Cerebellar nuclear complex (tissue), 1 donor: ENCODE measurements at regions not wholly inside any gene's neighbourhood (a gene's known extent, or its start where the extent isn't known, plus 50 kb on each side); places are given as distances from the start of the nearest gene placed in this dataset.
"Not testable (repeated sequence)": the region's sequence is repeated elsewhere in the genome, so short reads cannot be mapped to it uniquely, and the experiment has no call there.

Experiments
- DNase-seq, 2 experiments: peaks; one replicate each; lab custom pipeline; 2025; lab: John Stamatoyannopoulos, UW

DNA sequence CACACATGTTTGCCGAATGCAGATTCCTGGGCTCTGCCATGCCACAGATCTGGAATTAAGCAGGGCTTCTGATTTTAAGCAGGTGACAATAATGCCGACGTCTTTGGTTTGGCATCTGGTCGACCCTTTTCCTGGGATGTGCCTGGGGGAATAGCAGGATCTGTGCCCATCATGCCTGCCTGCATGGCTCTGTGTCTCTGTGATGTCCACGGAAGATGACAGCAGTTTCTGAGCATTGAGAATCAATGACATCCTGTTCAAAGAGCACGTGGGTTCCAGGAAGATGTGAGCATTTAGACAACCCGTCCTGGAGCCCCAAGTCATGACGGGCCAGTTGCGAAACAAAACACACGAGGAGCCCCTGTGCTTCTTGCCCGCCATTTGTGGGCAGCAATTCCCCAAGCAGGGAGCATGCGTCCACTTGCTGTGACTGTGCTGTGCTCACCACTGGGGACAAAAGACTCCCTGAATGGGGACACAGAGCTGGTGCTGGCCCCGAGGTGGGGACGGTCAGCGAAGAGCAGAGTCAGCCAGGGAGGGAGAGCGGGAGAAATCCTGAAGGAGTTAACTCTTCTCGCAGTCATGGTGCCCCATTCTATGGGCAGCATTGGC, 110.1 kb downstream of the ERMARD start:
- no peak for DNase-seq

DNA sequence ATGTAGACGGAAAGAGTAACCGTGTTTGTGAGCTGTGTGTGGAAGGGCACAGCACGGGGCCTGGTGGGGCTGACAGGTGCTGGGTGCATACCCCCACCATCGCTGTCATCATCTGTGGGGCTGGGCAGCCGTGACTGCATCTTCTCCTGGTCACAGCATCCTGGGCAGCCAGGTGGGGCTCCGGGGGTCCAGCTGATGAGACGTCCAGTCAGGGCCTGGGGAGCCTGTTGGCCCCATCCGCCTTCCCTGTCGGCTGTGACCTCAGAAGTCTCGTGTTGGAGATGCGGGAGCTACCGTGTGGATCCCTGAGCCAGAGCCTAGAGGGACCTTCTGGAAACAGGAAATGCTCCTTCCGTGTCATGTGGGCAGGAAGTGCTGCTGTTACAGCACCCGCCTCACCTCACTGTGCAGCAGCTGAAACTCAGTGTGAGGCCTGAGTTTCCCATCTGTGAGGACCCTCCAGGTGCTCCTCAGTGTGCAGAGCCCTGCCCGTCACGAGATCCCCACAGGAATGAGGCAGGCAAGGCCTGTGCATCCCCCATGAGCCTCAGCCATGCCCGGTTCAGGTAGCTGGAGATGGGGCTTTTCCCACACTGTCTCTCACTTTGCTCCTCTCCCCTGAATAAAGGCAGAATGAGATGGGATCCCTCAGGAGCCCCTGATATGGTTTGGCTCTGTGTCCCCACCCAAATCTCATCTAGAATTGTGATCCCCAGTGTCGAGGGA, 108.7 kb downstream of the ERMARD start:
- no peak for DNase-seq

DNA sequence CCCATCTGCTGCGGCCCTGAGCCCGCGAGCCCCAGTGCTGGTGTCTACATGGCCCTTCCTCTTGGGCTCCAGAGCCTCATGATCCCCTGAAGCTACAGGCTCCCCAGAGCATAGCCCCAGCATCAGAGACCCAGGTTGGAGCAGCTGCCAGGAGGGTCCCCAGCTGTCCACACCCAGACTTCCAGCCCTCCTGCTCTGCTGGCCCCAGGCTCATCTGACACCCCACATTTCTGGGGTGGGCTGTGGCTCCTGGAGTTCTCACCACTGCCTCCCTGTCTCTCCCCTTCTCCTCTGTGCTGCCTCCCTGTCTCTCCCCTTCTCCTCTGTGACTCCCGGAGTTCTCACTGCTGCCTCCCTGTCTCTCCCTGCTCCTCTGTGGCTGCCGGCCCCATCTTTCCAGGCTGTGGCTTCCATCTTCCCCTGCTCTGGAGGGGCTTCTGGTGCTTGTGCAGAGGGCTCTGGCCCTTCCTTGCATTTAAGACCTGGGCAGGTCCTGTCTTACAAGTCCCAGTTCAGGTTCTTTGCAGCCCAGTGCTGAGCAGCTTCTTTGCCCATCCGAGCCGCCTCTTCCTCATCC, 108.1 kb downstream of the ERMARD start:
- DNase-seq = no peak

DNA sequence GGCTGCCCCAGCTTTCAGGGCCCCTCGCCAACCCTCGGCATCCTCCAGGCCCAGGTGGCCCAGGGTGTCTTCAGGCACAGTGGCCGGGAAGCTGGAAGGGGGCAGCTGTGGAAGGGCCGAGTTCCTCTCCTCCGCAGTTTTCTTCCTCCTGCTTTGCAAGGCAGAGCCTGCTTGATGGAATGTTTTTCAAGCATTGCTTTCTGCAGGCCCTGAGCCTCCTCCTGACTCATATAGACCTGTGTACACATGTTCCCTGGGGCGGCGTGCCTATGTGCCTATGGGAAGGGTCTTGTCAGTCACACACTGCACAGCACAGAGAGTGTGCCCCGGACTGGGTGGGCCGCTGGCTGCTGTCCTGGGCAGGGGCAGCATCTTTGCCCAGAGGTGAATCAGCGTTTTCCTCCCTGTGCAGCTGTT, 107.5 kb downstream of the ERMARD start:
- no peak for DNase-seq

DNA sequence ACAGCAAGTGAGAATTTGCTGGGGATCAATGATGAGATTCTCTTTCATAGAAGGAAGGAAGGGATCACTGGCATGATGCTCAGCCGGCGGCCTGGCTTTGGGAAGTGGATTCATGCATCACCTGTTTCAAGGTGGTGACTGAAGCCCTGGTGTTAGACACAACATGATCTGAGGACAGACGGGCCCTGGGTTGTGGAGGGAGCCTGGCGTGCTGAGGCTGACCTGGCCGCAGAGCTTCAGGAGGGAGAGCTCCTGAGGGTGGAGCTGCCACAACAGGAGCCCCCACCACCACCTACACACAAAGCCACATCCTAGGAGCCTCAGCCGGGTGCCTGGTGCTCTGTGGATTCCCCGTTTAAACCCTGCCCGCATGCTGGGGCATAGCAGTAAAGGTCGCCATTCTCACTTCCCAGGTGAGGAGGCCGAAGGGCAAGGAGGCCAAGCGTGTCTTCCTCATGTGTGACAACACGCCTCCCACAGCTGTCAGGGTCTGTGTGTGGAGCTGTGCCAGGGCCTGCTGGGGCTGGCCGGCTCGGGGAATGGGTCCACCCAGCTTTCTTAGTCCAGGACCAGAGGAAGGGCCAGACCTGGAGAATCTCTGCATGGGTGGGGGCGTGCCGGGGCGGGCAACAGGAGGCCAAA, 107.0 kb downstream of the ERMARD start:
- DNase-seq = no peak

DNA sequence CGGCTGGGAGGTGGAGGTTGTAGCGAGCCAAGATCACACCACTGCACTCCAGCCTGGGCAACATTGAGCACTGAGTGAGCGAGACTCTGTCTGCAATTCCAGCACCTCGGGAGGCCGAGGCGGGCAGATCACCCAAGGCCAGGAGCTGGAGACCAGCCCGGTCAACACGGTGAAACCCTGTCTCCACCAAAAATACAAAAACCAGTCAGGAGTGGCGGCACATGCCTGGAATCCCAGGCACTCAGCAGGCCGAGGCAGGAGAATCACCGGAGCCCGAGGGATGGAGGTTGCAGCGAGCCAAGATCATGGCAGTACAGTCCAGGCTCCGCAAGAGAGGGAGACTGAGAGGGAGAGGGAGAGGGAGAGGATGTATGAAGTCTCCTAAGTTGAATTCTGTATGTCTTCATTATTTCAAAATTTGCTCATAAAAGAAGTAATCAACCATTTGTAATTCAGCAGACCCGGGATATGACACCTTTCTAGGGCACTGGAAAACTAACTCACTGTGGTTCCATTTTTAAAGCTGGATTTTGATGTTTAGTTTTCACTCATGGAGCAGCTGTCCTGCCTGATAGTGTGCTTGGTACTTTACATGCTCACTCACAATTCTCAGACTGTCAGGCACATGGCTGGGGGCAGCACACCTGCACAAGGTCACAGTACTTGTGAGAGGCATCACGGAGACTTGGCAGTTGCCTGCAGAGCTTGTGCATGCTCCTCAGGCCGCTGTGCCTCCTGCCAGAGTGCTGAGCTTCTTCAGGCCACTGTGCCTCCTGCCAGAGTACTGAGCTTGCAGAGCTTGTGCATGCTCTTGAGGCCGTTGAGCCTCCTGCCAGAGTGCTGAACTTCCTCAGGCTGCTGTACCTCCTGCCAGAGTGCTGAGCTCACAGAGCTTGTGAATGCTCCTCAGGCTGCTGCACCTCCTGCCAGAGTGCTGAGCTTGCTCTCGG, 106.2 kb downstream of the ERMARD start:
- no peak for DNase-seq

DNA sequence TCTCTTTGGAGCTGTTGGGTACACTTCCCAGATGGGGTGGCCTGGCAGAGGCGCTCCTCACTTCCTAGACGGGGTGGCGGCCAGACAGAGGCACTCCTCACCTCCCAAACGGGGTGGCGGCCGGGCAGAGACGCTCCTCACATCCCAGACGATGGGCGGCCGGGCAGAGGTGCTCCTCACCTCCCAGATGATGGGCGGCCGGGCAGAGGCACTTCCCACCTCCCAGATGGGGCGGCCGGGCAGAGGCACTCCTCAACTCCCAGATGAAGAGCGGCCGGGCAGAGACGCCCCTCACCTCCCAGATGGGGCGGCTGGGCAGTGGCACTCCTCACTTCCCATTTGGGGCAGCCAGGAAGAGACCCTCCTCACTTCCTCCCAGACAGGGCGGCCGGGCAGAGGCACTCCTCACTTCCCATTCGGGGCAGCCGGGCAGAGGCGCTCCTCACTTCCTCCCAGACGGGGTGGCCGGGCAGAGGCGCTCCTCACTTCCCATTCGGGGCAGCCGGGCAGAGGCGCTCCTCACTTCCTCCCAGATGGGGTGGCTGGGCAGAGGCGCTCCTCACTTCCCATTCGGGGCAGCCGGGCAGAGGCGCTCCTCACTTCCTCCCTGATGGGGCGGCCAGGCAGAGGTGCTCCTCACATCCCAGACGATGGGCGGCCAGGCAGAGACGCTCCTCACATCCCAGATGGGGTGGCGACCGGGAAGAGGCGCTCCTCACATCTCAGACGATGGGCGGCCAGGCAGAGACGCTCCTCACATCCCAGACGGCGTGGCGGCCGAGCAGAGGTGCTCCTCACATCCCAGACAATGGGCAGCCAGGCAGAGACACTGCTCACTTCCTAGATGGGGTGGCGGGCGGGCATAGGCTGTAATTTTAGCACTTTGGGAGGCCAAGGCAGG, 105.3 kb downstream of the ERMARD start:
- not testable (repeated sequence) for DNase-seq

DNA sequence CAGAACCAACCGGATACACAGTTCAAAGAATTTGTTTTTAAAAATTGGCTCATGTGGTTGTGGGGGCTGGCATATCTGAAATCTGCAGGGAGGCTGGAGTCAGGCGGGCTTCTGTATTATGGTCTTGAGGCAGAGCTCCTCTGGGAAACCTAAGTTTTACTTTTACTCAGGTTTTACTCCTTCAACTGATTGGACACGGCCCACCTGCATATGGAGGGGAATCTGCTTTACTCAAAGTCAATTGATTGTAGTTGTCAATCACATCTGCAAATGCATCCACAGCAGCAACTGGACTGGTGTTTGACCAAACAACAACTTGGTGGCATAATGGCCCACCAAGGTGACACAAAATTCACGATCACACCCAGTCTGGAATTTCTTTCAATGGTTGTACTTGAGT, 103.4 kb downstream of the ERMARD start:
- DNase-seq = no peak

DNA sequence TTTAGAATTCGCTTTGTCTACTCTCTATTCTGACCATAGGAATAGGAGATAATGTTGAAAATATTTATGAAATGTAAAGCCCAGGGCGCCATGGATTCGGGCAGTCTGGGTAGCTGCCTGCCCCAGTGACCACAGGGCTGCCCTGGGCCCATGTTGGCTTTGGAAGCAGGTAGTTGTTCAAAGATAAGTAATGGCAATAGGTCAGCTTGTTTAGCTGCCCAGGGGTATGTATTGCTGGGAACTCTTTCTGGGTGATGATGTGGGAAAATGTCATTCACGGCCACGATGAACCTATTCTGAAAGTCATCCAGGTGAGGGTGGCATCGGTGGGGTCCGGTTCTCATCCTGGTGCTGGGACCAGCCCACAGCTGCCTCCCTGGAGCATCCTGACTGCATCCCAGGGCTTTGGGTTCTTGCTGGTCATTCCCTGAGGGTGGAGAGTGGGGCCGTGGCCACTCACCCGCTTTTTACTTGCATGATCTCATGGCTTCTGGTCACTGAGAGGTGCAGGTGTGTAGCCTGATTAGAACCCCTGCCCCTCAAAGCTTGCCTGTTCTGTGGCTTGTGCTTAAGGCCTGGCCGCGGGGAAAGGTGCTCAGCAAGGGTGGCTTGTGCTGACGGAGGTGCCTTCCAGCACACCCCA, 102.8 kb downstream of the ERMARD start:
- DNase-seq = no peak

DNA sequence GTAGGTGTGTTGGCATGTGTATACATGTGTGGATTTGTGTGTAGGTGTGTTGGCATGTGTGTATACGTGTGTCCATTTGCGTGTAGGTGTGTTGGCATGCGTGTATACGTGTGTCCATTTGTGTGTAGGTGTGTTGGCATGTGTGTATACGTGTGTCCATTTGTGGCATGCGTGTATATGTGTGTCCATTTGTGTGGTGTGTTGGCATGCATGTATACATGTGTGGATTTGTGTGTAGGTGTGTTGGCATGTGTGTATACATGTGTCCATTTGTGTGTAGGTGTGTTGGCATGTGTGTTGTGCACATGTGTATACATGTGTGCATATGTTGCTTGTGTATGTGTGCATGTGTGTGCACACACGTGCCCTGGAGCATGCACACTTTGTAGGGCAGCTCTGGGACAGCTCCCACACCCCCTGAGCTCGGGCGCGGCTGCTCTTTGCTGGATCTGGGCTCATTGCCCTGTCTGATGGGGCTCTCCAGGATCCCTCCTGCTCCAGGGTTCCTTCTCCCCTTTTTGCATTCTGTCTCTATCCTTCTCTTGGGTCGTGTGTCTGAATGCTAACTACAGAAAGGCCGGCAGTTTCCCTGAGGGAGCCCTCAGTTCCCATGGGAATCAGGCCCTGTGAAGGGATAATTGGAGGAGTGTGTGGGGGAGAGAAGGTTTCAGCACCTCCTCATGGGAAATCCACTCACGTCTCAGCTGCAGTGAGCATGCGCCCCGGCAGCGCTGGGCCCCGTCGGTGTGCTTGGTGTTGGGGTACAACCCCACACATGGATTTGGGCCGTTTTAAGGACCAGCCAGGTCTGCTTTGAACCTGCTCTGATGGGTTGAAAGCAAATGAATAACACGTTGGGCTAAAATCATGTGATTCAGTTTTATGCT, 102.0 kb downstream of the ERMARD start:
- no peak for DNase-seq

DNA sequence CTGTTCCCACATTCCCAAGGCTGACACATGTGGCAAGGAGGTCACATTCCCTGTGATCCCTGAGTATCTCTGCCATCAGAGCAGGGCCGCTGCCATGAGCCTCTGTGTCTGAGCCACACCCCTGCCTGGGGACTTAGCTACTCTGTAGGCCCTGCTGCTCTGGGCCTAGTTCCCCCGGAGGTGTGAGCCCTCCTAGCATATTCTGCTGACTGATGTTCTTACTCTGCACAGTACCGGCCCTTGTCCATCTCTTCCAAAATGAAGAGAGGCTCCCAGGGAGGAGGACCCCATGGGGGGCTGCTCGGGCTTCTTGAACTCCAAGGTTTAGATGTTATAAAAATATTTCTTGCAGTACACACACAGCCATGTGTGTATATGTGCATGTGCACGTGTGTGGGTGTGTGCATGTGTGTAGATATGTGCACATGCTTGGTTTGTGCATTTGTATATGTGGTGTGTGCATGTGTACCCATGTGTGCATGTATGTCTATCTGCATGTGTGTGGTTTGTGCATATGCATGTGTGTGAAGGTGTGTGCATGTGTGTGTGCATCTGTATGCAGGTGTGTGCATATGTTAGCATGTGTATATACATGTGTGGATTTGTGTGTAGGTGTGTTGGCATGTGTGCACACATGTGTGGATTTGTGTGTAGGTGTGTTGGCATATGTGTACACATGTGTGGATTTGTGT, 101.2 kb downstream of the ERMARD start:
- no peak for DNase-seq

DNA sequence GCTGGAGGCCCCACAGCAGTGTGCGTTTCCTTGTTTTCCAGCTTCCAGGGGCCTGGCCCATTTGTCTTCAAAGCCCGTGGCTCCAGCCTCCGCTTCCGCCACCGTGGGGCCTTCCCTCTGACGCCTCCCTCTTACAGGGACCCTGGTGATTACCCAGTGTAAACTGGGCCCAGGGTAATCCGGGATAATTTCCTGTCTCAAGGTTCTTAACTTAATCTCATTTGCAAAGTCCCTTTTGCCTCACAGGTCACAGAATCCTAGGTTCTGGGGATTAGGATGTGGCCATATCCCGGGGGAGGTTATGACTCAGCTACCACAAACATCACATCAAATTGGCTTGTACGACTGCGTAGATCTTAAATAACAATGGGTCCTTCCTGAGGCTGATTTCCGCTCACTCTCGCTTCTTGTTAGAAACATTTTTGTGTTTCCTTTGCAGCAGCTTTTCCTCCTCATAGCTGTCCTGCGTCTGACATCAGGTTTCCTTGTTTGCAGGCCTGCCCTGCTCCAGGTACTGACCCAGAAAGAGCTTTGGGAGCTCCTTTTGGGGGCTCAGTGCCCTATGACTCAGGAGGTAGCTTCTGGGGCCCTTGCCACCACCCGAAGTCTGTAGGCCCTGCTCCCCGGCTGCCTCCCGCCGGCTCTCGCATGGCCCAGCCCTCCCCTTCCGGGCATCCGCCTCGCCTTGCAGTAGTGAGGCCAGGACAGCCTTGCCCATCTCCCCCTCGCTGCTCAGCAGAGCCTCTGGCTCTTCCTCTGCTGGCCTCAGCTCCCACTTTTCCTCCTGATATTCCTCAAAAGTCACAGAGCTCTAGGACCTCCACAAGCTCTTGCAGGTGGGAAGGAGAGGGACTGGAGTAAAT, 100.5 kb downstream of the ERMARD start:
- DNase-seq = no peak

DNA sequence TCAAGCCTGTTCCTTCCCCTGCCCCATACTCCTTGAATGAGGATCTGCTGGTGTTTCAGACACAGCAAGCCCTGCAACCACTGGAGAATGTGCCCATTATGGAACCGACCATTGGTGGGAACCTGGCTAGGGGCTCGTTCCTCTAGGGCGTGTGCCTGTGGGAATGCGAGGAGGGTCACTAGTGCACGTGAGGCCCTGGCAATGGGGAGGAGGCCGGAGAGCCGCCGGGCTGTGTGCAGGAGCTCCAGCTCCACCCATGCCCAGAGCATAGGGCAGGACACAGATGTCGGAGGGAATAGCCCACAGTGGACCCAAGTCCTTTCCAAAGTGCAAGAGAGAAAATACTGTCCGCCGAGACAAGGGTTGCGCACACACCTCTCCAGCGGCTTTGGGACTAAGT, 99.3 kb downstream of the ERMARD start:
- DNase-seq = no peak

DNA sequence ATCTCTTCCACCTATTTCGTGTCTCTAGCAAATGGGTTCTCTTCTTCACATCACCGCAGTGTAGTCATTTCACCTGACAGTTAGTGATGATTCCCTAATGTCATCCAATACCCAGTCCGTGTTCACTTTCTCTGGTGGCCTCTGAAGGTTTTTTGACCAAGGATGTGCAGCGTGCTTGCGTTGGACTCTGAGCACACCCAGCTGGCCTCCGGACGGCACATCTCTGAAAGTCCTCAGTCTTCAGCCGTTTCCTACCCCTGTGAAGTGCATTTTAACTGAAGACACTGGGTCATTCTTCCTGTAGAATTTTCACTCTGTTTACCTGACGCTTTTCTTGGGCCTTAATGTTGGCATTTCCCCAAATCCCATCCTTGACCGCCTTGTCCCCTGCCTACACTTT, 98.7 kb downstream of the ERMARD start:
- no peak for DNase-seq

DNA sequence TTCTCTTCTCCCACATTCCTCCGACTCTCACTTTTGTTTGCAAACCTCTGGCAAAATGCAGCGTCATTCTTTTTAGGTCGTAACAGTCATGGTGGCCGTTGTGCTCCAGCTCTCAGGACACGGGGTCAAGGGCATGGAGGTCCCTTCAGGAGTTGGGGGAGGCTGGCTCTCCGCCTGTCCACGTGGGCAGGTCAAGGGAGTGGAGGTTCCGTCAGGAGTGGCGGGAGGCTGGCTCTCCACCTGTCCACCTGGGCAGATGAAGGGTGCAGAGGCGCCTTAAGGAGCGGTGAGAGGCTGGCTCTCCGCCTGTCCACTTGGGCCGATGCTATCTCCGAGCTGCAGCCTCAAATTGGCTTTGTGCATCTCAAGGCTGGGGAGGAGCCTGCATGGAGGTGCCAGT, 98.0 kb downstream of the ERMARD start:
- DNase-seq = no peak

DNA sequence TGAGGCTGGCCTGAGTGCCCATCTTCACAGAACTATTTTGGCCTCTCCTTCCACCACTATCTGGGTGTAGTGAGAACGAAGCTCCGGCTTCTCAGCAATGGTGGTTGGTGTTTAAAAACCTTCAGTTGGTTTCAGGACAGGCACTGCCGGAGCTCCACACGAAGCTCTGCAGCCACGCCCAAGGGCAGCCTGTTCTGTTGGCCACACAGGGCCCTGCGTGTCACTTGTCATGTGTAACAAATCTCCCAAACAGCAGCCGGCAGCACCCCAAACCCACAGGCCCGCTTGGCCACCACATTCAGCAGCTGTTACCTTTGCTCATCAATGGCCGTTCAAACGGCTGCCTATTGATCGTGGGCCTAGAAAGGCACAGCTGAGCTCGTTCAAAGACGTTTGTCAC, 97.5 kb downstream of the ERMARD start:
- no peak for DNase-seq

DNA sequence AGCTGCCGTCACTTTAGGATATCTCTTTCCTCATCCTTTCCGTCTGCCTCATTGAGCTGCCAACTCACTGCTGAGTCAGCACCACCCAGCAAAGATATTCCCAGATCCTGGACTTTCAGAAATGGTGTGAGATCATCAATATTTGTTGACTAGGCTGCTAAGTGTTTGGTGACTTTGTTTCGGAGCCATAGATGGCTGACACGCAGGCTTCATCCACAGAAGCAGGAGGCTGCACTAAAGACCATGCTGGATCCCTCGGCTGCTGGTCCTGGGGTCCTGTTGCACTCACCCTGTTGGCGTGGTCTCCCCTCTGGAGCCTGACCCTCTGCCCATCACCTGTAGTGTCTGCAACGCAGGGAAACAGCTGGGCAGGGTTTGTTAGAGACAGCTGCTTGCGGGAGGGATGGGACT, 96.5 kb downstream of the ERMARD start:
- no peak for DNase-seq
